Esophagus squamous epithelium (tissue), 5 donors: ENCODE measurements at regions not wholly inside any gene's neighbourhood (a gene's known extent, or its start where the extent isn't known, plus 50 kb on each side); places are given as distances from the start of the nearest gene placed in this dataset.

Experiments used
- DNase-seq: peaks from one replicate; lab custom pipeline; 2025; lab: John Stamatoyannopoulos, UW
- H3K27ac ChIP-seq, 4 donors: fragments of 200-600 bp; sonication (generic); one replicate each; pipeline ENCODE4 v1.5.1; 2016 to 2019; ENCODE audit warnings: mild to moderate bottlenecking in 1 of 4
- H3K27me3 ChIP-seq, 4 donors: fragments of 200-600 bp; sonication (generic); 1 replicate in 3 of 4; 2 replicates in 1 of 4; pipeline versions ENCODE4 v1.5.1 to v1.6.0; 2017 to 2021; ENCODE audit warnings: antibody characterized with exemption in 1 of 4
- H3K36me3 ChIP-seq, 3 donors: fragments of 200-600 bp; sonication (generic); one replicate each; pipeline ENCODE4 v1.5.1; 2016 to 2019
- H3K4me1 ChIP-seq, 3 donors: fragments of 200-600 bp; sonication (generic); one replicate each; pipeline ENCODE4 v1.5.1; 2017 to 2019
- H3K4me3 ChIP-seq, 4 donors: fragments of 200-600 bp; sonication (generic); 1 replicate in 3 of 4; 2 replicates in 1 of 4; pipeline ENCODE4 v1.5.1; 2016 to 2019; ENCODE audit warnings: mild to moderate bottlenecking in 2 of 4, moderate library complexity in 1 of 4
- H3K9me3 ChIP-seq, 3 donors: fragments of 200-600 bp; sonication (generic); one replicate each; pipeline ENCODE4 v1.5.1; 2016 to 2019
- CTCF ChIP-seq, 6 experiments: fragments of 450-650 bp in 4 of 6; fragments of 200-600 bp in 2 of 6; sonication (generic) in 2 of 6; IDR thresholded peaks; one replicate each; pipeline ENCODE4 v1.5.1; 2016 to 2019; ENCODE audit warnings: antibody characterized with exemption in 6 of 6, mild to moderate bottlenecking in 4 of 6, moderate library complexity in 4 of 6
- POLR2A ChIP-seq, 4 donors: fragments of 450-650 bp; IDR thresholded peaks; one replicate each; pipeline ENCODE4 v1.6.1; 2017; ENCODE audit warnings: antibody characterized with exemption in 4 of 4, mild to moderate bottlenecking in 4 of 4, moderate library complexity in 3 of 4
- WGBS, 2 donors: methylation state at CpG; one replicate each; pipeline ENCODE4 v1.1.5; 2018; 5-methylcytosine and 5-hydroxymethylcytosine counted together
- intact Hi-C: fragments of 100-400 bp; cut with DNase I; formaldehyde crosslinking; loops from one replicate; pipeline ENCODE4 v1.15.0; 2022
- donor health status: DM: yes; HTN: yes; CAD: no.

DNA sequence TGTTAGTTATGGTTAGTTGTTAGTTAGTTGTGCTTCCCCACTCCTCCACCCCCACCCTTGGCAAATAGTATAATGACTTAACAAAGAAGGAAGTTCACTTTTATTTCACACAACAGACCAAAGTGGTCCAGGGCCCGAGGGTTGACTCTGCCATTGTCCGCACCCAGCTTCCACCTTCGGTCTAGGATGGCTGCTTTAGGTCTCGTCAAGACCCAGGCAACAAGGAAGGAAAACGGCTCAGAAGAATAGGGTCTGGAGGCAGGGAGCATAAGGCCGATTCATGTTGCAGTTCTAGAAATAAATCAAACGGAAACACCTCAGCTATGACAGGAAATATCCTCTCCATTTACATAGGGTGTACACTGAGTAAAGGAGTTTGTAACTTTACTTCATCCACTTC, 206.0 kb upstream of the CXCR4 start:
- Histone ChIP-seq H3K4me3 (no peak overlapping the region), H3K9me3 (no peaks in the 10 kb centered on the region), H3K4me1 (no peaks in the 10 kb centered on the region), H3K36me3 (no peaks in the 10 kb centered on the region), H3K27me3 (peaks cover 0 to 6% (median 0%) of the 10 kb centered on the region in 4 donors), H3K27ac (no peak overlapping the region)
- DNase-seq = no peak
- intact Hi-C loops = no loop called here
- whole genome bisulfite sequencing, 2 donors = 68 to 88% methylated on average over 3 to 4 of the region's 7 CpGs
- TF ChIP-seq CTCF (IDR thresholded peaks at IDR 0.05) = no peak
- no peak for TF ChIP-seq POLR2A (IDR thresholded peaks at IDR 0.05)

- intact Hi-C loops = no loop called here
- Histone ChIP-seq H3K4me1 (no peaks in the 10 kb centered on the region), H3K4me3 (no peak overlapping the region), H3K27me3 (peaks cover 0 to 6% (median 0%) of the 10 kb centered on the region in 4 donors), H3K9me3 (no peaks in the 10 kb centered on the region), H3K27ac (no peak overlapping the region), H3K36me3 (no peaks in the 10 kb centered on the region)
- 34 to 36% methylated on average over 3 of the region's 3 CpGs for WGBS, 2 donors
- TF ChIP-seq POLR2A (IDR thresholded peaks at IDR 0.05) = no peak
- no peak for TF ChIP-seq CTCF (IDR thresholded peaks at IDR 0.05)
- DNase-seq = no peak
Measured at GRCh38 chr2:136323195-136323594, 205.2 kb upstream of the CXCR4 start.

DNA sequence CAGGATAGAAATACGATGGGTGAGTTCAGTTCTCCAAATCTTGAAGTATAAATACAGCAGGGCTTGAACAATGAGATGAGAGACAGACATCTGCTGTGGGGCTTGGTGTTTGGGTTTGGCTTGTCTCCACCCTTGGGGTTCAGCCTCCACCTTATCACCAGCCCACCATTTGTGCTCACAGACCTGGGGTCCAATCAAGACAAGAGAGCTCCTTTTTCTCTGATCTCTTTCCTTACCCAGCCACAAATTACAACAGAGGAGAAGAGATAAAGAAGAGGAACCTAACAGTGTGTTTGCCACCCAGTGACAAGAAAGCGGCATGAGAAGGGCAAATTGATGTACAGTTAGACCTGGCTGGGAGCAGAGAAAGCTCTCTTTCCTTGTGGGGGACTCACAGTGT, 204.5 kb upstream of the CXCR4 start:
- Histone ChIP-seq H3K4me1 (no peaks in the 10 kb centered on the region), H3K9me3 (no peaks in the 10 kb centered on the region), H3K36me3 (no peaks in the 10 kb centered on the region), H3K27me3 (peaks cover 0 to 6% (median 0%) of the 10 kb centered on the region in 4 donors), H3K27ac (no peak overlapping the region), H3K4me3 (no peak overlapping the region)
- WGBS, 2 donors = 76 to 92% methylated on average over 2 of the region's 2 CpGs
- DNase-seq = no peak
- TF ChIP-seq POLR2A (IDR thresholded peaks at IDR 0.05) (no peak), CTCF (IDR thresholded peaks at IDR 0.05) (no peak)
- intact Hi-C loops = no loop called here

DNA sequence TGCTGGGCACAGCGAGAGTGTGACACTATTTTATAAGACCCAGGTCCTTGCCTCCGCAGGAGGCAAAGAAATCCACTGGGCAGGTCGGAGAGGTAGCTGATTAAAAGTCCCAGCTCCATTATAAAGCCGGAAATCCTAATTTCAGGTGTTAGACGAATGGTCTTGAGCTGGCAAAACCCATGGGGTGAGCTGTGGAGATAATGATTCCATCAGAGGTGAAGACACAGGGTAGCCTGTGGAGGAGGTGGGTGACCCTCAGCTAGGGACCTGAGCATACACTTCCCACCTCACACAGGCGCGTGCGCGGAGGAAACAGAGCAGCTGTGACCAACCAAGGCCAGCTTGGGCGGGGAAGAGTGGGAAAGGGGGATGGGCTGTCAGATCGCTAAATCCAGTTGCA, 201.7 kb upstream of the CXCR4 start:
- no peak for TF ChIP-seq POLR2A (IDR thresholded peaks at IDR 0.05)
- no peak for TF ChIP-seq CTCF (IDR thresholded peaks at IDR 0.05)
- no peaks in the 10 kb centered on the region for H3K9me3 ChIP-seq
- no peak for DNase-seq
- intact Hi-C loops = no loop called here
- H3K4me1 ChIP-seq = no peaks in the 10 kb centered on the region
- WGBS, 2 donors = 87 to 95% methylated on average over 8 to 11 of the region's 11 CpGs
- H3K4me3 ChIP-seq = no peak overlapping the region
- H3K27ac ChIP-seq = no peak overlapping the region
- no peaks in the 10 kb centered on the region for H3K36me3 ChIP-seq
- H3K27me3 ChIP-seq = peaks cover 0 to 6% (median 0%) of the 10 kb centered on the region in 4 donors

- Histone ChIP-seq H3K36me3 (no peaks in the 10 kb centered on the region), H3K27me3 (peaks cover 0 to 4% (median 0%) of the 10 kb centered on the region in 4 donors), H3K27ac (no peak overlapping the region), H3K4me3 (no peak overlapping the region), H3K4me1 (no peaks in the 10 kb centered on the region), H3K9me3 (no peaks in the 10 kb centered on the region)
- TF ChIP-seq CTCF (IDR thresholded peaks at IDR 0.05) (no peak), POLR2A (IDR thresholded peaks at IDR 0.05) (no peak)
- whole genome bisulfite sequencing, 2 donors = 38 to 68% methylated on average over 2 of the region's 2 CpGs
- DNase-seq = no peak
- intact Hi-C loops = no loop called here
Measured at GRCh38 chr2:136319237-136319636, 201.3 kb upstream of the CXCR4 start.
